Psoas muscle (tissue), 7 donors: ENCODE measurements at regions not wholly inside any gene's neighbourhood (a gene's known extent, or its start where the extent isn't known, plus 50 kb on each side); places are given as distances from the start of the nearest gene placed in this dataset.

Experiments
- ATAC-seq, 4 donors: fragments of 200-7000 bp; cut with Tn5 transposase; one replicate each; pipeline ENCODE4 v1.9.1; 2020; ENCODE audit warnings: moderate library complexity in 3 of 4, mild to moderate bottlenecking in 2 of 4
- DNase-seq, 2 donors: peaks; one replicate each; pipeline ENCODE4 v3.0.0-alpha.2; 2020
- H3K27ac ChIP-seq: fragments of 200-600 bp; one replicate; pipeline ENCODE4 v1.8.0; 2022
- H3K27me3 ChIP-seq, 3 donors: fragments of 200-600 bp in 1 of 3; one replicate each; pipeline versions ENCODE4 v1.6.1 to v1.8.0; 2013 to 2022; ENCODE audit warnings: low read length in 2 of 3, mild to moderate bottlenecking in 2 of 3, moderate library complexity in 1 of 3; ENCODE audit not compliant: insufficient read depth in 3 of 3
- H3K36me3 ChIP-seq, 2 donors: fragments of 200-600 bp in 1 of 2; one replicate each; pipeline versions ENCODE4 v1.6.1 to v1.8.0; 2013 to 2022; ENCODE audit warnings: low read depth in 1 of 2, mild to moderate bottlenecking in 1 of 2, moderate library complexity in 1 of 2; ENCODE audit not compliant: insufficient read depth in 1 of 2
- H3K4me1 ChIP-seq: fragments of 200-600 bp; one replicate; pipeline ENCODE4 v1.8.0; 2022
- H3K4me3 ChIP-seq: fragments of 200-600 bp; one replicate; pipeline ENCODE4 v1.8.0; 2022; ENCODE audit warnings: mild to moderate bottlenecking
- H3K9me3 ChIP-seq: fragments of 200-600 bp; one replicate; pipeline ENCODE4 v1.8.0; 2022
- WGBS, 3 donors: extraction: QIAGEN DNeasy Blood & Tissue Kit; methylation state at CpG; one replicate each; pipeline versions ENCODE4 v1.1.6 to v1.1.7; 2013; 5-methylcytosine and 5-hydroxymethylcytosine counted together
- intact Hi-C, 2 donors: fragments of 100-400 bp; cut with DNase I; formaldehyde crosslinking; loops; one replicate each; pipeline versions ENCODE4 v1.11.0 to v1.14.2; 2022
- TF ChIP-seq, protein P1 (sequence below): fragments of 200-600 bp; IDR thresholded peaks from one replicate; pipeline ENCODE4 v1.8.0; 2022; ENCODE audit warnings: antibody characterized with exemption
- donor health status: healthy with polysubstance abuse.
- donor health status: DM: no; HTN: no; CAD: no; lungs with moderate emphysema.
- donor health status: Bipolar disorder and iron deficiency.
- donor health status: healthy.
- donor health status: DM: yes; HTN: yes; CAD: no.
- donor health status: DM: no; HTN: no; CAD: no.
- donor health status: DM: yes; HTN: yes; CAD: no.

DNA sequence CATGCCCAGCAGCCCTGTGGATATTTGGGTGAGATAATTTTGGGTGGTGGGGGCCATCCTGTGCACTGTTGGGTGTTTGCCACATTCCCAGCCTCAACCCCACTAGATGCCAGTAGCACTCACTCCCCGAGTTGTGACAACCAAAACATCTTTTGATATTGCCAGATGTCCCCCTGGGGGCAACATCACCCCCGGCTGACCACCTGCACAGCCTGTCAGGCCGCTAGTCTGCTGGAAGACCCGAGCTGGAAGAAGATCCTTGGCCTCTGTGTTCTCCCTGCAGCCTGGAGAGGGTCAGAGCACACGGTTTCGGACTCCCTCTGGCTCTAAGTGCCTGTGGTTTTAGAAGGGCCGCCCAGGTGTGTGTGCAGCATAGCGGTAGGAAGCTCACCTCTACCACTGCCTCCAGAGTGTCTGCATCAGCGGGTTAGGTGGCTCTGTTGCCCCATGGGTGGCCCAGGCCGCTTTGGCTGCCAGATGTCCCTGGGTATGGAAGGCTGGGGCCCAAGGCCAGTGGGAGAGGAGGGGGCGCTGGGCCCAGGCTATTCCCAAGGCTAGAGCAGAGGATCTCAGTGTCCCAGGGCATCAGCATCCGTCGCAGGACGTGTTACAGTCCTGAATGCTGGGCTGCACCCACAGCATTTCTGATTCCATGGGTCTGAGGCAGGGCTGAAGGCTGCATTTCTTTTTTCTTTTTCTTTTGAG, 195.8 kb upstream of the GSE1 start:
- ATAC-seq (no peak), DNase-seq (peak in 1 of 2 donors; percentile 40)
- intact Hi-C loops, result loop anchor here in 1 of 2 donors (5.0 kb wide), 1 partner anchor 145 kb away; no protein-coding TSS in a partner anchor

DNA sequence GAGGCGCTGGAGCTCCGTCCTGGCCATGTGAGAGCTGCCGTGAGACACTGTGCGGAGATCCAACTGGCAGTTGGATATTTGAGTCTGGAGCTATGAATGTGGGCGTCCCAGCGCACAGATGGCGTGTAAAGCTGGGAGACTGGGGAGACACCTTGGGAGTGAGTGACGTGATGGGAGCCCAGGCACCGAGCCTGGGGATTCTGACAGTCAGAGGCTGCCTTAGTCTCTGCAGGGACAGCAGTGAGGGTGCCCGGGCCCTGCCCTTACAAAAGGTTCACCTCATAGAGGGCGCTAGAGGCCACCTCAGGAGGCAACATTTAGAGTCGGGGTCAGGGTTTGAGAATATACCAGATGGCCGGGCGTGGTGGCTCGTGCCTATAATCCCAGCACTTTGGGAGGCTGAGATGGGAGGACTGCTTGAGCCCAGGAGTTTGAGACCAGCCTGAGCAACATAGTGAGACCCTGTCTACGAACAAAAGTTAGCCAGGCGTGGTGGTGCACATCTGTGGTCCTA, 194.1 kb upstream of the GSE1 start:
- intact Hi-C loops, result loop anchor here (2.0 to 5.0 kb wide), 2 partner anchors 143 to 192 kb away; no protein-coding TSS in a partner anchor
- H3K9me3 ChIP-seq, result no peaks in the 10 kb centered on the region
- H3K27ac ChIP-seq, result no peak overlapping the region
- no peak for ATAC-seq
- no peaks in the 10 kb centered on the region for H3K36me3 ChIP-seq
- DNase-seq, result peak in 1 of 2 donors; percentile 32
- no peak overlapping the region for H3K4me3 ChIP-seq
- 87 to 94% (median 90%) methylated on average over 17 of the region's 17 CpGs for WGBS, 3 donors
- peaks cover 13% of the 10 kb centered on the region for H3K4me1 ChIP-seq
- TF ChIP-seq, protein P1, sequence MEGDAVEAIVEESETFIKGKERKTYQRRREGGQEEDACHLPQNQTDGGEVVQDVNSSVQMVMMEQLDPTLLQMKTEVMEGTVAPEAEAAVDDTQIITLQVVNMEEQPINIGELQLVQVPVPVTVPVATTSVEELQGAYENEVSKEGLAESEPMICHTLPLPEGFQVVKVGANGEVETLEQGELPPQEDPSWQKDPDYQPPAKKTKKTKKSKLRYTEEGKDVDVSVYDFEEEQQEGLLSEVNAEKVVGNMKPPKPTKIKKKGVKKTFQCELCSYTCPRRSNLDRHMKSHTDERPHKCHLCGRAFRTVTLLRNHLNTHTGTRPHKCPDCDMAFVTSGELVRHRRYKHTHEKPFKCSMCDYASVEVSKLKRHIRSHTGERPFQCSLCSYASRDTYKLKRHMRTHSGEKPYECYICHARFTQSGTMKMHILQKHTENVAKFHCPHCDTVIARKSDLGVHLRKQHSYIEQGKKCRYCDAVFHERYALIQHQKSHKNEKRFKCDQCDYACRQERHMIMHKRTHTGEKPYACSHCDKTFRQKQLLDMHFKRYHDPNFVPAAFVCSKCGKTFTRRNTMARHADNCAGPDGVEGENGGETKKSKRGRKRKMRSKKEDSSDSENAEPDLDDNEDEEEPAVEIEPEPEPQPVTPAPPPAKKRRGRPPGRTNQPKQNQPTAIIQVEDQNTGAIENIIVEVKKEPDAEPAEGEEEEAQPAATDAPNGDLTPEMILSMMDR, result no peak
- no peaks in the 10 kb centered on the region for H3K27me3 ChIP-seq

More for the DNA sequence above, 195.8 kb upstream of the GSE1 start:
- no peak overlapping the region for H3K4me3 ChIP-seq
- H3K27ac ChIP-seq, result no peak overlapping the region
- H3K9me3 ChIP-seq, result no peaks in the 10 kb centered on the region
- H3K4me1 ChIP-seq, result peaks cover 13% of the 10 kb centered on the region
- TF ChIP-seq, protein P1, result no peak
- 87 to 90% (median 89%) methylated on average over 14 of the region's 14 CpGs for WGBS, 3 donors
- no peaks in the 10 kb centered on the region for H3K27me3 ChIP-seq
- no peaks in the 10 kb centered on the region for H3K36me3 ChIP-seq

DNA sequence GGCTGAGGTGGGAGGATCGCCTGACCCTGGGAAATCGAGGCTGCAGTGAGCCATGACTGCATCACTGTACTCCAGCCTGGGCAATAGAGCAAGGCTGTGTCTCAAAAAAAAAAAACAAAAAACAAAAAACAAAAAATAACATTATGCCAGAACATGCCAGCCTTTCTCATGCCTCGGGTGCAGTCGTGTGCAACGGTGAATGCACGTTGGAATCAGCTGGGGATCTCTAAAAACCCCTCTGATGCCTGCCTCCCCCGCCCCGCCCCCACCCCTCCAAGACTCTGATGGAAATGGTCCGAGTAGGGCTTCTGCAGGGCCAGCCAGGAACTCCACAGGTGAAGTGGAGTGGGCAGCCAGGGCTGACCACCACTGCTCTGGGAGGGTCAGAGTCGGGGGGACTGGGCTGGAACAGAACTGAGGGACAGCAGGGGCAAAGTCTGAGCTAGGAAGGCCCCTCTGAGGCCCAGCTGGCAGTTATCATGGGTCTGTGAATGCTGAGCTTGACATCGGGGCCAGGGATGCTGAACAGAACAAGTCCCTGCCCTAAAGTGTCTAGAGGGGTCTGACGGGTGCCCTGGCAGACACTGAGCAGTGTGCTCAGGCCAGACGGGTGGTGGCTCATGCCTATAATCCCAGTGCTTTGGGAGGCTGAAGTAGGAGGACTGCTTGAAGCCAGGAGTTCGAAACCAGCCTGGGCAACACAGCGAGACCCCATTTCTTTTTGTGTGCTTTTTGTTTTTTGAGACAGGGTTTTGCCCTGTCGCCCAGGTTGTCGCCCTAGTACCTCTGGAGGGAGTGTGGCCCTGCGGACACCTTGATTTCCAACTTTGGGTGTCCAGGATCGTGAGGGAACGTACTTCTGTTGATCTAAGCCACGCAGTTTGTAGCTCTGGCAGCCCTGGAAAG, 193.4 kb upstream of the GSE1 start:
- Histone ChIP-seq H3K9me3 (no peaks in the 10 kb centered on the region), H3K36me3 (no peaks in the 10 kb centered on the region), H3K27ac (no peak overlapping the region), H3K4me3 (no peak overlapping the region), H3K27me3 (no peaks in the 10 kb centered on the region), H3K4me1 (peaks cover 13% of the 10 kb centered on the region)
- ATAC-seq (no peak), DNase-seq (peak in 1 of 2 donors; percentile 41)
- intact Hi-C loops, result loop anchor here (2.0 to 10.0 kb wide), 6 partner anchors 48 to 191 kb away; no protein-coding TSS in a partner anchor
- 87 to 93% (median 91%) methylated on average over 21 of the region's 21 CpGs for WGBS, 3 donors
- TF ChIP-seq, protein P1, result no peak

DNA sequence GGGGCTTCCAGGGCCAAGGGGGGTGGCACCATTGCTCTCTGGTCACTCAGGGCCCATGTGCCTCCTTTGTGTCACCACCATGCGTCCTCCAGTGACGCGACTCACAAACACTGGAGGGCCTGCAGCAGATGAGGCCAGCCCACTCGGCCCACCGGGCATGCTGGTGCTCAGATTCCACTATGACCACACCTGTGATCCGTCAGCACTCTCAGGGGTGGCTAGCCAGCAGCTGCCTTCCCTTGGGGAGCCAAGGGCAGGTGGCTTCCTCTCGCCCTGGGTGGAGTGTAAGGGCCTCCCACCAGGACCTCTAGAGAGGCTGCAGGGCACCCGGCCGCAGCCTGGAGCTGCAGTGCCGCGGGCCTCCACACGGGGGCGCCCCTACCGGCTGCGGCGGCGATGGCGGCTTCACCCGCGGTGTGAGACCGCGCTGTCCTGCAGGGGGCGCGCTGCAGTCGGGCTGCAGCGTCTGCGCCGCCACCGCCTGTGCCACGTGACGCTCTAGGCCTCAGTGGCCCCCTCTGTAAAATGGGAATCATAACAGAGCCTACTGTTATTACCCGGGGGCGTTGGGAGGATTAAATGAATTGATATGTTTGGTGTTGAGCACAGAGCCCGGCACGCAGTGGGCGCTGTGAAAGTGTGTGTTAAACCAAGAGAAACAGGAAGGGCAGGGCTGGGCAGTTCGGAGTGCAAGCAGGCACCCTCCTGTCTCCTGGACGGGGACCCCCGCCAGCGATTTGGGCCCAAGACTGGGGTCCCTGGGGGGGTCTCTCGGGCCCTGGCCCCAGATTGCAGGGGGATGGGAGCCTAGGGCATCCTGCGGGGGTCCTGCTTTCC, 192.4 kb upstream of the GSE1 start:
- Histone ChIP-seq H3K9me3 (no peaks in the 10 kb centered on the region), H3K4me1 (peaks cover 6% of the 10 kb centered on the region), H3K27me3 (no peaks in the 10 kb centered on the region), H3K36me3 (no peaks in the 10 kb centered on the region), H3K4me3 (no peak overlapping the region), H3K27ac (no peak overlapping the region)
- peak; percentile 71 to 85 for DNase-seq
- WGBS, 3 donors, result 39 to 43% (median 40%) methylated on average over 39 to 42 of the region's 42 CpGs
- intact Hi-C loops, result loop anchor here (2.0 to 10.0 kb wide), 5 partner anchors 47 to 190 kb away; no protein-coding TSS in a partner anchor
- TF ChIP-seq, protein P1, result peak; percentile 99
- ATAC-seq, result peak; percentile 68 to 80 (median 78)
